T-helper 2 cell treated with Interferon-gamma antibody and Interleukin-4, amounts not matched to agents 100 ng/mL and 5 ng/mL, for 36 hours (primary cell): ENCODE measurements at regions not wholly inside any gene's neighbourhood (a gene's known extent, or its start where the extent isn't known, plus 50 kb on each side); places are given as distances from the start of the nearest gene placed in this dataset.

ENCODE experiments used
- intact Hi-C: fragments of 100-400 bp; cut with micrococcal nuclease; formaldehyde crosslinking; loops from one replicate; pipeline ENCODE4 v1.15.1; 2023

DNA sequence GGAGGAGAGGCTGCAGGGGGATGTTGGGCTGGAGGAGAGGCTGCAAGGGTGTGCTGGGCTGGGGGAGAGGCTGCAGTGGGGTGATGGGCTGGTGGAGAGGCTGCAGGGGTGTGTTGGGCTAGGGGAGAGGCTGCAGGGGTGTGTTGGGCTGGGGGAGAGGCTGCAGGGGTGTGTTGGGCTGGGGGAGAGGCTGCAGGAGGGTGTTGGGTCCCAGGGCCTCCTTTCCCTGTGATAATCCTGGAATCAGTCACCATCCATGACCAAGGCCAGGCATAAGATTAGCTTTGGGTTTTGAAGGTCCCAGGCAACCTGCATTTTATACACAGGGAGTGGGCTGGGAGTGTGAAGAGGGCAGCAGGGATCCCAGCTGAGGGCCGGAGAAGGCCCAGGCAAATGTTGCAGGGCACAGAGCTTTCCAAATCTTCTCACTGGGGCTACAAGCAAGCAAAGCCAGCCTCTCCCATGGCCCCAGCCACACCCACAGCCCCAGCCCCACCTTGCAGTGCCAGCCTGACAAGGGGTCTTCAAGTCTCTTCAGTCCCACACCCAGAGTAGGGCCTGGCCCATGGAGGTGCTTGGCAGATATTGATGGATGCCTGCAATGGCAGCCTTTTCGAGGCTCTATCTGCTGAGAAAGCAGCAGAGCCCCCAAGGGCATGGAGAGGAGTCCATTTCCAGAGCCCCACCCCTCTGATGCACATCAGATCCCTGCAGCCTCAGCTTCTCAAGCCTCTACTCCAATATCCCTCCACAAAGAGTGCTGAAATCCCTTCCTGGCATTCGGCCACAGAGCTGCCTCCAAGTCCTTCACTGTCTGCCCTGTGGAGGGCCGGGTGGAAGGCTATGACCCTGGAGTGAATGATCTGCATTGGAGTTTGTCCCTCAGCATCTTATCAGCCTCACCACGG, 50.3 kb upstream of the GLI2 start:
- intact Hi-C loops, result no loop called here
